OCI-LY1 (cell line): ENCODE measurements at regions not wholly inside any gene's neighbourhood (a gene's known extent, or its start where the extent isn't known, plus 50 kb on each side); places are given as distances from the start of the nearest gene placed in this dataset.

Source experiments
- EZH2 ChIP-seq: fragments of 200-600 bp; sonication (generic), shearing (Covaris generic); IDR thresholded peaks from 2 replicates; pipeline ENCODE4 v1.8.0; 2017; ENCODE audit warnings: borderline replicate concordance, mixed run types, mild to moderate bottlenecking, antibody characterized with exemption, low read length, moderate library complexity, mixed read lengths
- TF ChIP-seq, protein P1 (sequence below): fragments of 200-600 bp; sonication (generic), shearing (Covaris generic); IDR thresholded peaks from 2 replicates; pipeline ENCODE4 v1.5.1; 2017; ENCODE audit warnings: mild to moderate bottlenecking, antibody characterized with exemption, low read length, moderate library complexity, mixed read lengths

DNA sequence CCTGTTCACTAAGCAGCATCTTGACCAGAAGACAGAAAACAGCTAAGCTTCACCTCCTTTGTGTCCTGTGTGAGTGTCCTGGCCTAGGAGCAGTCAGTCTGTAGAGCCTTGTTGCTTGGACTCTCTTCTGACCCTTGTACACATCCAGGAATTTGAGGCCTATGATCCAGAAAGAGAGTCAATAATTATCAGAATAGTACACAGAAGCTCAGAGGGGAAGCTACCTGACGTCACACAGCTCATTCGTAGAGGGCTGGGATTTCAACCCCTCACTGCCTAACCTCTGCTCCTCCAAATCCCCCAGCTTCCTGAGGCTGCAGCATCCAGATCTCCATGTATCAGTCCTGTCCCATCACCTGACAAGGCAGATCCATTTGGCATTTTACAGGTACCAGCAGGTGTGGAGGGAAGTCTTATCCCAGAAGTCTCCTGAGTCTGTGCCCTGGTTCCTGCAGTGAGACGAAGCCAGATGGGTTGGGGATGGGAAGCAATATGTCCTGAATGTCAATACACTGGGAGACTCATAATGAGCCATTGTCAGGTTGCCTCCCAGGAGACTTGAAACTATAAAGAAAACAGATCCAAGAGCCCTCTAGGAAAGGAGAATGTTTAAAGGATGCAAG is 203.1 kb downstream of the MINAR1 start:
- TF ChIP-seq, protein P1, sequence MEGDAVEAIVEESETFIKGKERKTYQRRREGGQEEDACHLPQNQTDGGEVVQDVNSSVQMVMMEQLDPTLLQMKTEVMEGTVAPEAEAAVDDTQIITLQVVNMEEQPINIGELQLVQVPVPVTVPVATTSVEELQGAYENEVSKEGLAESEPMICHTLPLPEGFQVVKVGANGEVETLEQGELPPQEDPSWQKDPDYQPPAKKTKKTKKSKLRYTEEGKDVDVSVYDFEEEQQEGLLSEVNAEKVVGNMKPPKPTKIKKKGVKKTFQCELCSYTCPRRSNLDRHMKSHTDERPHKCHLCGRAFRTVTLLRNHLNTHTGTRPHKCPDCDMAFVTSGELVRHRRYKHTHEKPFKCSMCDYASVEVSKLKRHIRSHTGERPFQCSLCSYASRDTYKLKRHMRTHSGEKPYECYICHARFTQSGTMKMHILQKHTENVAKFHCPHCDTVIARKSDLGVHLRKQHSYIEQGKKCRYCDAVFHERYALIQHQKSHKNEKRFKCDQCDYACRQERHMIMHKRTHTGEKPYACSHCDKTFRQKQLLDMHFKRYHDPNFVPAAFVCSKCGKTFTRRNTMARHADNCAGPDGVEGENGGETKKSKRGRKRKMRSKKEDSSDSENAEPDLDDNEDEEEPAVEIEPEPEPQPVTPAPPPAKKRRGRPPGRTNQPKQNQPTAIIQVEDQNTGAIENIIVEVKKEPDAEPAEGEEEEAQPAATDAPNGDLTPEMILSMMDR, result no peak
- no peak for TF ChIP-seq EZH2
